Activated T-helper 1 cell treated with anti-CD3 and anti-CD28 coated beads, Interleukin-2, amount 50 U/mL, for 16 hours (primary cell): ENCODE measurements at regions not wholly inside any gene's neighbourhood (a gene's known extent, or its start where the extent isn't known, plus 50 kb on each side); places are given as distances from the start of the nearest gene placed in this dataset.
"Not testable (repeated sequence)": the region's sequence is repeated elsewhere in the genome, so short reads cannot be mapped to it uniquely, and the experiment has no call there.

Experiments
- DNase-seq, 2 donors: peaks; one replicate each; pipeline ENCODE4 v3.0.0-alpha.2; 2020; ENCODE audit warnings: low read depth in 1 of 2, low spot score in 1 of 2

DNA sequence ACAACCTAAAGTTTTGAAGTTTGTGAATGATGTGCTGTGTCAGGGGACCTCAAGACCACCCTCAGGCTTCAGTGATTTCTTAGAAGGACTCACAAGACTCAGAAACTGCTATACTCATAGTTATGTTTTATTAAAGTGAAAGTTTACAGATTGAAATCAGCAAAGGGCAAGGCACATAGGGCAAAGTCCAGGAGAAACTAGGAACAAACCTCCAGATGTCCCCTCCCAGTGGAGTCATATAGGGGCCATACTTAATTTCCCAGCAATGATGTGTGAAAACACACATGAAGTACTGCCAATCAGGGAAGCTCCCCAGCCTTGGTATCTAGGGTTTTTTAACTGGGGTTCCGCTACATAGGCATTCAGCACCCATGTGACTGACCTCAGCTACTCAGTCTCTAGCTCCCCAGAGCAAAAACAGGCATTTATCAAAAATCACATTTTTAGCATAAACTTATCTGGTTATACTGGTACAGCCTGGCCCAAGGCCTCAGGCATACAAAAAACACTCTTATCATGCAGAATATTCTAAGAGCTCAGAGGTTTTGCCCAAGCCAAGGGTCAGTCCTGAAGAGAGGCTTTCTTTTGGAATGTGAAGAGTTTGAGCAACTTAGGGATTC lies 74.7 kb upstream of the ANKRD55 start:
- no peak for DNase-seq

DNA sequence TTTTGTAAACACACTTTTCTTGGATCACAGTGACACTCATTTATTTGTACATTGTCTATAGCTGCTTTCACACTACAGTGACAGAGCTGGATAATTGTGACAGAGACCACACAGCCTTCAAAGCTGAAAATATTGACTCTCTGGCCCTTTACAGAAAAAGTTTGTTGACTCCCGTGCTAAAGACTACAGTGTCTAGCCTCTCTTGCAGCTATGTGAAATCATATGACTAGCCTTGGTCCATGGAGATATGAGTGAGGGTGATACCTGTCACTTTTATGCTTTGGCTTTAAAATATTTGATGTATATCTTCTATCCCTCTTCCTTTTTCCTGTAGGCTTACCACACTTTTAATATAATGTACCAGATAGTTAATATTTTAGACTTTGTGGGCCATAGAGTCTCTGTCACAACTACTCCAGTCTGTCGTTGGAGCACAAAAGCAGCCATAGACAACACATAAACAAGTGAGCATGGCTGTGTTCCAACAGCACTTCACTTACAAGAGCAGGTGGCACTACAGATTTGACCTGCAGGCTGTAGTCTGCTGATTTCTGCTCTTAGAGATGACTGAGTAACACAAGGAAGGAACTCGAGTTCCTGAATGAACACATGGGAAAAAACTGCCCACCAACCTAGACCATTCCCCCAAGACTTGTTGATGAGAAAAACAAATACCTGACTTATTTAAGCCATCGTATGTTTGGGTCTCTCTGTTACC lies 73.5 kb upstream of the ANKRD55 start:
- no peak for DNase-seq

DNA sequence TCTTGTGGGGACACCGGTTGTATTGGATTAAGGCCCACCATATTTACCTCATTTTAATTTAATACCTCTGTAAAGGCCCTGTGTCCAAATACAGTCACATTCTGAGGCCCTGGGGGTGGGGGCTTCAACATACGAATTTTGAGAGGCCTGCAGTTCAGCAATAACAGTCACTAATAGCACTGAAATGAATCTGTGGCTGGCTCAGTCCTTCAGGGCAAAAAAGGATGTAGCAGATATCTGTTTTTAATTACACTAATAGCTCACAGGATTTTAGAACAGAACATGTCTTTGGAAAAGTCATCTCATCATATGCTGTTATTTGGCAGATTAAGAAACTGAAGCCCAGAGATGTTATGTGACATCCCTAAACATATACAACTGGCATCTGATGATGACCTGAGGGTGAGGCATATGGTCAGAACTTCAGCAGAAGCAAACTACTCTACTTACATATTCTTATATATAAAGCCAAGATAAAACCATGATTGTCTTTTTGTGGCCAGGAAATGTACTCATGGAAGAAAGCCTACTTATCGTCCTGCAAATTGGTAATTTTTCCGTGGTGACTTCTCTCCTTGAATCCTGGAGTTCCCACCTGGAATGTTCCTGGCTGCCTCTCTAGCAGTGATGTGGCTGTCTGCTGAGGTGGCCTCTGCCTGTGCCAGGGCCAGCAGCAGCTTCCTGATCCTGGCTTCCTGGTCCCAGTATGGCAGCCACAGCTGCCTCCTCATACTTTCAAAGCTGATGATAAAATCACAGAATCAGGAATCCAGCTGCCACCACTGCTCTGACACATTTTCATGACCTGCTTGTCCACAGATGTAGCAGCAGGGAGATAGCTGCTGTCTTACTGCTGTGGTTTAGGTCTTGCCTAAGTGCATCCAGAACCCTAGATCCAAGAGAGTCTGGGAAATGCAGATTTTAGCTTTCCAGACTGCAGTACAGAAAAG lies 72.1 kb upstream of the ANKRD55 start:
- no peak for DNase-seq

DNA sequence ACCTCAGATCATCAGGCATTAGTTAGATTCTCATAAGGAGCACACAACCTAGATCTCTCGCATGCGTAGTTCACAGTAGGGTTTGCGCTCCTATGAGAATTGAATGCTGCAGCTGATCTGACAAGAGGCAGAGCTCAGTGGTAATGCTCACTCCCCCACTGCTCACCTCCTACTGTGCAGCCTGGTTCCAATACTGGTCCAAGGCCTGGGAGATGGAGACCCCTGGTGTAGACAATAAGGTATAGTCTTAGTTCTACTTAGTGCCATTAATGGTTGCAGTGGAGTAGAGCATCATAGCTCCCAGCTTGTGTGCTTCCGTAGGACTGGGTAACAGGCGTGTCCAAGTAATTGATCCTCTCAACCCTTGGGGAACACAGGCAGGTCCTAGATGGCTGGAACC lies 70.4 kb upstream of the ANKRD55 start:
- no peak for DNase-seq

DNA sequence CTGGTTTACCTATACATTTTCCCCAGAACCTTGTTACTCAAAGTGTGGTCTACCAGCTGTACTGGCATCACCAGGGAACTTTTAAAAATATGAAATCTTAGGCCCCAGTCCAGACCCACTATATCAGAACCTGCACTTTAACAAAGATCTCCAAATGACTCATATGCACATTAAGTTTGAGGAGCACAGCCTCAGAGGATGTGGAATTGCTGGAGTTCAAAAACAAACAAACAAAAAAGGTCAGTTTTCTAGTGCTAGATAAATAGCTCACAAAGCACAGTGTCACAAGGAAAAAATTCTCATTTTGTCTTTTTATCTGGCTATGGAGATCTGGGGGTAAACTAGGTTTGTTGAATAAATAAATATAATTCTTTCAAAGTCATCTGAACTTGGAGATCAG lies 68.9 kb upstream of the ANKRD55 start:
- DNase-seq: no peak

DNA sequence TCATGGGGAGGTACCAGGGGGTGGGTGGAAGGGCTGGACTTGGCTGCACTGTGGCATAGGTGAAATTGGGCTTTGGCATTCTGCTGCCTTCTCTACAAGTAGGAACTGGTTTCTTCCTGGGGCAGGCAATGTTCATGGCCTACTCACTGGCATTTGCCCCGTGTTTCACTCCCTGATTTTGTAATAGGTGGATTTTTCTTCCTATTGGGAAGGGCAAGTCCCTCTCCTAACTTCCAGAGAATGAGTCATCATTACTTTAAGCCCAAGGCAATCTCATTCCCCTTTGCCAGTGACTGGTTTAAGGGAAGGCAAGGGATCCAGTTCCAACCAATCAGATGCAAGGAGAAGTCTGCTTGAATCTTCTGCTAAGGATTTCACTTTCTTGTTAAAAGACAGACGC lies 67.9 kb upstream of the ANKRD55 start:
- DNase-seq: no peak

DNA sequence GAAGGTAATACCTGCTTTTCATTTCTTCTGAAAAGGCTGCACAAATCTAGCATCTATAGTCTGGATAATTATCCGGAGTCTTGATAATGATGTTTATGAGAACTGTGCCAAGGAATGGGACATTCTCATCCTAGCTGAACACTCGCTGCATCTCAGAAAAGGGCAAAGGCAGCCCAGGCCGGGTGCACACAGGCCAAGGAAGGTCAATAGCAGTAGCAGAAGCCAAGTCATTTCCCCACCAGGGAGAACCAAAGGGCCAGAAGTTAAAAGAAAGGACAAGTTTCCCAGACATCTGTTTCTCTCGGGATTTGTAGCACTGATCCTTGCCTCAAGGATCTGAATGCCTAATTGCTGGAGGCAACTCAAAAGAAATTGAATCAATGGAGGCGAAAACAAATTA lies 66.1 kb upstream of the ANKRD55 start:
- no peak for DNase-seq

DNA sequence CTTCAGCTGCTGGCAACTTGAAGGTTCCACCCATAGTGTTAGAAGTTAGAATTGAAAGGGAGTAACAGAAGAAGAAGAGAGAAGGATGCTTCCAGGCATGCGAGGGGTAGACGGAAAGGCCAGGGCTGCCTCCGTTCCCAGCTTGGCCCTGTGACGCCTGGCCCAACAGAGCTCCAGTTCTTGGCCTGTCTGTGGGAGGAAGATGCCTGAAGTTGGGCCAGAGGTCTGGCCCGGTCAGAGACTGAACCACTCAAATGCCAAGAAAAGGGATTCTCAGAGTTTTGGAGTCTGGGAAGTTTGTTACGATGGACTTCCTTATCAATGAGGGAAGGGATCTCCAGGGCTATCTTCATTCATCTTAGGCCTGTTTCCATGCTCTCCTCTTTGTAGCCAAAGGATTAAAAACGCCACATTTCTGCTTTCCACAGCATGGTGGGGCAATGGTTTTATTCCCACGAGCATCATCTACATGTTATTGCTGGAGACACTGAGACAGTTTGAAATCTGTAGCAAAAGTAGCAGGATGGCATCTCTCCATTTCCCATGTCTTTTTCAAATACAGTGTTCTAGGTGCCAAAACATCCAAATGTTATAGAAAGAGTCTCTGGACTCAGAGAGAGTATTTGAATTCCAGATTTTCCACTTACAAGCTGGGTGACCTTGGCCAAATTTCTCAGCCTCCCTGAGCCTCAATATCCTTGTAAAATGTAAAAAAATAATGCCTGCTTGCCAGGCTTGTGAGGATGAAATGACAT lies 65.4 kb upstream of the ANKRD55 start:
- no peak for DNase-seq

DNA sequence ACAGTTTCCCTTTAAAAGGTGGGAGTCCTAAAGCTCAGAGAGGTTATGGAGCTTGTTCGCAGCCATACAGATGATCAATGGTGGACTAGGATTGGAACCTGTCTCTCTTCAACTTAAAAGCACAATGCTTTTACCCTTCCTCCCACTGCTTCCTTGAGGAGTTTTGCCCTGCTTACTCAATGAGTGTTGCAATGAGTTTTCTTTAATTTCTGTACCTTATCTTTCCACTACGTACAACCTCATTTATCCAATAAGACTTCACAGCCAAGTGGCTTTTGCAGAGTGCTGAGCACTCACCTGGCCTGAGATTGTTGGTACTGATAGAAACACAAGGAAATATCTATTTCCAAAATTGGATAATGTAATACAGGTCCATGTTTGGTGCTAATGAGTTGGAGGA lies 64.7 kb upstream of the ANKRD55 start:
- no peak for DNase-seq

DNA sequence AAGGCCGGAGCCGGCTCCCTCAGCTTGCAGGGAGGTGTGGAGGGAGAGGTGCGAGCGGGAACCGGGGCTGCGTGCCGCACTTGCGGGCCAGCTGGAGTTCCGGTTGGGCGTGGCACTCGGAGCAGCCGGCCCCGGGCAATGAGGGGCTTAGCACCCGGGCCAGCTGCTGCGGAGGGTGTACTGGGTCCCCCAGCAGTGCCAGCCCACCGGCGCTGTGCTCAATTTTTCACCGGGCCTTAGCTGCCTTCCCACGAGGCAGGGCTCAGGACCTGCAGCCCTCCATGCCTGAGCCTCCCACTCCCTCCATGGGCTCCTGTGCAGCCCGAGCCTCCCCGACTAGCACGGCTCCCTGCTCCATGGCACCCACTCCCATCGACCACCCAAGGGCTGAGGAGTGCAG lies 62.2 kb upstream of the ANKRD55 start:
- DNase-seq: not testable (repeated sequence)

DNA sequence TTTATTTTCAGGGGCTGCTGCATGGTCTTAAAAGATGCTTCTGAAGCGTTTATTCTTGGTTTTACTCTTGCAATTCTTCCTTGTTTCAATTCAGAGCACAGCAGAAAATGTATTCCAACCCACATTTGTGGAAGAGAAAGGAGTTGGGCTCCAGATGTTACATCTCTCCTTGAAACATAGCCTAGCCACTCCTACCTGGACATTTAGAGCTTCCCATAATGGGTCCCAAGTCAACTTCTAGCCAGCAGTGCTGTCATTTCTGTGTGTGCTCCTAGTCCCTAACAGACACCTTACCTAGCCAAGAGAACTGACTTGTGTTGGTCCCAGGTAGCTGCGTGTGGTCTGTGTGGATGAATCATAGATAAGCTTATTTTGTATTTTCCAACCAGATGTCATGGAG lies 61.2 kb upstream of the ANKRD55 start:
- DNase-seq: no peak

DNA sequence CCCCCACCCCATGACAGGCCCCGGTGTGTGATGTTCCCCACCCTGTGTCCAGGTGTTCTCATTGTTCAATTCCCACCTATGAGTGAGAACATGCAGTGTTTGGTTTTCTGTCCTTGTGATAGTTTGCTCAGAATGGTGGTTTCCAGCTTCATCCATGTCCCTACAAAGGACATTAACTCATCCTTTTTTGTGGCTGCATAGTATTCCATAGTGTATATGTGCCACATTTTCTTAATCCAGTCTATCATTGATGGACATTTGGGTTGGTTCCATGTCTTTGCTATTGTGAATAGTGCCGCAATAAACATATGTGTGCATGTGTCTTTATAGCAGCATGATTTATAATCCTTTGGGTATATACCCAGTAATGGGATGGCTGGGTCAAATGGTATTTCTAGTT lies 59.7 kb upstream of the ANKRD55 start:
- not testable (repeated sequence) for DNase-seq

DNA sequence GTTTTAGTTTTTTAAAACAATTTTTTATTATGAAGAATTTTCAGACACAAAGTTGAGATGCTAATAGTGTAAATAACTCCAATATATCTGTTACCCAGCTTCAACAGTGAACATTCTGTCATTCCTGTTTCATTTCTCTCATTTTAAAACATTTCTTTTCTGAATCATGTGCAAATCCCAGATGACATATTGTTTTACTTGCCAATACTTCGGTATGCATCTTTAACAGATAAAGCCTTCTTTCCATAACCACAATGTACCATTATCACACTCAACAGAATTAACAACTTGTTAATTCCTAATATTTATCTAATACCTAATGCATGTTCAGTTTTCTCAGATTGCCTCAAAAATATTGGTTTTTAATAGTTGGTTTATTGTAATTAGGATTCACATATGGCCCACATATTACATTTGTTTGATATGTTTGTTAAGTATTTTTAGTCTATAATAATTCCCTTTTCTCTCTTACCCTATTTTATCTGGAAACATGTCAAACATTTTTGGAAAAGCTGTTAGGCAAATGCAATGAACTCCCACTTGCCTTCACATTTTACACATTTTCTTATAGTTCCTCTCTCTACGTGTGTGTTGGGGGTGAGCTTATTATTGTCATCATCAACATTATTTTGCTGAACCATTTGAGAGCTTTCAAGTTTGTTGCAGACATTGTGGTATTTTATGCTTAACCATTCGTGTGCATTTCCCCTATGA lies 58.7 kb upstream of the ANKRD55 start:
- no peak for DNase-seq

DNA sequence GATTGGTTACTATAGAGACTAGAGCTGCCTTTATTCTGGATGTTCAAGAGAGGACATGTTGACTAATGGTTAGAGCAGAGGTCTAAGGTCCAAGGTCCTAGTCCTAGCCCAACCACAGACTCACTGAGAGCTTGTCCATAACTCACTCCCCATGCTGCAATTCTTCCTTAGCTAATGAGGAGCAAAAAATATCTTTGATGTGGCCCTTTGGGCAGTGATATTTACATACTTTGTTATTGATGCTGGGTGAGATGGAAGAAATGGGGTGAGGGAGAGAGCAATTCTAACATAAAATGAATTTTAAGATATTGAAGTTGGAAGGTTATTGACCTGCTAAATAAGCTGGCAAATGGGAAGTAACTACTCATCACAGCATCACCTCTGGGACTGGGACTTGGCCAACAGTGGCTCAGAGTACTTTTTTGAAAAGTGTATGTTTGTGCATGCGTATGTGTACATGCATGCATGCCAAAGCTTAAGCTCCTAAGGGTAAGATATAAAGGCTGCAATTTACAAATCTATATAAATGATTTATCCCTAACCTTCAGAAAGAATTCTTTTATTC lies 58.0 kb upstream of the ANKRD55 start:
- no peak for DNase-seq

DNA sequence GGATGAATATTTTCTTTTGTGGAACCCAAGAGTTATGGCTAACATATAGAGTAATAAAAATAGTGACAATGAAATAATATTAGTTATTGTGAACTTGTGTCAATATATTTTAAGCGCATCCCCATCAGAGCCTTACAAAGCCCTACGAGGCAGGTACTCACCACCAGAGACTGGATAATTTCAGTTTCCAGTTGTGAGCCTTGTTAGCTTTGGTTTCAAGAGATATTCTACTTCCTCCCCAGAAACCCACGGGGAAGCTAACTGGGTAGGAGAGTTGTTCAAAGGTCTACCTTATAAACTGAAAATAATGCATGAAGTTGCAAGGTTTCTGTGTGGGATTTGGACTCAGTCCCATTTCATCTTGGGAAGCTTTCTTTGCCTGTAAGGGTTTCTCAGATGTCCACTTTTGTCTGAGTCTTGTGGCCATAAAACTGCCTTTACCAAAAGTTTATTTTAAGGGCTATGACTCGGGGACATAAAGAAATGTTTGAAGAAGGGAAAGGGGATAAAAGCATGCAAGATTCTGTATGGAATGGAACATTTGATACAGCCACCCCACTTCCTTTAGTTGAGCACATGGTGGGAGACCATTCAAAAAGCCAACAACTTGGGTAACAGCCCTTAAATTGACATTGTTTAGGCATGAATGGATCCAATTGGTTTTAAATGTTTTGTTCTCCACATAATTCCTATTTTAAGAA lies 57.4 kb upstream of the ANKRD55 start:
- no peak for DNase-seq

DNA sequence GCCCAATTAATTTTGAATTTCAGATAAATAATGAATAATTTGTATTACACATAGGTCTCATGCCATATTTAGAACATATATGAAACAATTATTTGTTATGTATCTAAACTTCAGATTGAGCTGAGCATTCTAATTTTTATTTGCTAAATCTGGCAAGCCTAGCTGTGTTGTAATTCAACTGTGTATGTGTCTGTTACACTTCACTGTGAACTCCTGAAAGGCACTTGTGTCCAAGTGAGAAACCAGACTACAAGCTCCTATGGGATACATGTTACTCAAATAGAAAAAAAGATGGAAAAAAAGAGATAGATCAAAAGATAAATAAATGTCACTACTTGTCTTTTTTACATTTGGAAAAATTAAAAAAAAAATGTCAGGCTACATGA lies 56.5 kb upstream of the ANKRD55 start:
- no peak for DNase-seq

DNA sequence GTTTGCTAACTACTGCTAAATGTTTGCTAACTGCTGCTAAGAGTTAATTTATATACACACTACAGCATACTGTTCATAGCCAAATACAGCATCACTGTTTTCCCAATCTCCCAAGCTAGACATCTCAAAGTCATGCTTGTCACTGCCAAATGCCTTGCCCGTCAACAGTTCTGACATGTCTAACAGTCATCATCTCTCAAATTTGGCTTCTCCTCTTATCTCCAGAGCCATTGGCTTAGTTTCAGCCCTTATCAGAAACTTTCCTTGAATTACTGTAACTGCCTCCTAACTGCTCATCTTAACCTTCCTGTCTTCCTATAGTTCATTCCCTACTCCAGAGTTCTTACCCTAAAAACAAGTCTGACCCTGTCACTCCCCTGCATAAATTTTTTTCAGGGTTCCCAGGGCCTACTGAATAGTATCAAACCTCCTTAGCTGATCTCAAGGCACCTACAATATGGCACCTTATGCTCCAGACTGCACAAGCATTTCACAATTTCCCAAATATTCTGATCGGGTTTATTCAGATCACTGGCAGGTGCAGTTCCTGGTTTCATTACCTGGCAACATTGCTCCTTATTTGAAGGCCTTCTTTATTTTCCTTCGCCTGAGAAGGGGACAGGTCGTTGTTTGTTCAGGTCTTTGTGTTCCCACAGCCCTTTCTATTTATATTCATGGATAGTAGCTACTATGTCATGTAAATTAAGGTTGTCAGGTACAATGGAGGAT lies 55.9 kb upstream of the ANKRD55 start:
- no peak for DNase-seq

DNA sequence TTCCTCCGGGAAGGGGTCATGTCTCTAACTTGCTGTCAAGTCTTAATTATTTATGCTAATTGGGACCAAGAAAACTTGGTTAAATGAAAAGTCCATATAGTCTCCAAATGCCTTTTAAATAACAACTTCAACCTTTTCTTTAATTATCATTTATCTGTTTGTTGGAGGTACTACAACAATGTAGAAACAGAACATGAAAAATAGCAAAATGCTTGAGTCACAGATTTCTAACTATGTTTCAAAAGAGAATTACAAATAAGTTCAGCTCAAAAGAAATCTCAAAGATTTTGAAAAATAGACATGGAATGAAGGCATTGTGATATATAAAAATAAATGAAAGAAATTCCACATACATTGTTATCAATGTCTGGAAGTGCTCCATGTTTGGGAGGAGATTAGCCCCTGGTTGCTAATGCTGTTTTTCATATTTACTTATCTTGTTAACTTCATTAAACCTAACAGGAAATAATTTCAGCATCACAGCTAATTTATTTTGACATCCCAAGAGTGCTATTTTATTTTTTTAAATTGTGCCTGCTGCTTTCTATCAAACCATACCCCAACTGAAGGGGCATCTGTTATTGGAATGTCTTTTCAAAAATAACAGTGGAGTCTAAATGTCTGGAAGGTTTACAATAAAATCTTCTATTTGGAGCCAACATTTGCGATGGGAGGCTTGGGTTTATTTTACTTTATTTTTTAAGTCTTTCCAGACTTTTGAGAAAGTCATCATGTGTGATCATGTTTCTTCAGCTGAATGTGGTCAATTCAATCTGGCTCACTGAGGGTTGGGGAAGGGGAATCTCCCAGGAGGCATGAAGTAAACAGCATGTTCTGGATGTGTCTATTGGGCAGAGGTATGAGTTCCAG lies 53.1 kb upstream of the ANKRD55 start:
- no peak for DNase-seq
